GM21723 (cell line): ENCODE measurements at regions not wholly inside any gene's neighbourhood (a gene's known extent, or its start where the extent isn't known, plus 50 kb on each side); places are given as distances from the start of the nearest gene placed in this dataset.

Source experiments
- ATAC-seq: cut with Tn5 transposase; IDR thresholded peaks from one replicate; pipeline ENCODE4 v1.9.1; 2021; ENCODE audit warnings: mild to moderate bottlenecking, moderate library complexity; ENCODE audit not compliant: unreplicated experiment

GRCh38 chr13:106178816-106179215, 356.6 kb downstream of the EFNB2 start:
- ATAC-seq: no peak

- ATAC-seq: no peak
Observed at GRCh38 chr13:106177146-106177545, 358.3 kb downstream of the EFNB2 start.

GRCh38 chr13:106176117-106176516, 359.3 kb downstream of the EFNB2 start:
- no peak for ATAC-seq

GRCh38 chr13:106173891-106174610, 361.4 kb downstream of the EFNB2 start:
- ATAC-seq: no peak

- no peak for ATAC-seq
Observed at GRCh38 chr13:106173346-106173745, 362.1 kb downstream of the EFNB2 start.

GRCh38 chr13:106172176-106172905, 363.1 kb downstream of the EFNB2 start:
- ATAC-seq: no peak

GRCh38 chr13:106163426-106163825, 372.0 kb downstream of the EFNB2 start:
- ATAC-seq: no peak

GRCh38 chr13:106161146-106161545, 374.3 kb downstream of the EFNB2 start:
- no peak for ATAC-seq

GRCh38 chr13:106159295-106160195, 375.9 kb downstream of the EFNB2 start:
- no peak for ATAC-seq

GRCh38 chr13:106156468-106156867, 379.0 kb downstream of the EFNB2 start:
- ATAC-seq: no peak

GRCh38 chr13:106155411-106155810, 380.1 kb downstream of the EFNB2 start:
- no peak for ATAC-seq

- ATAC-seq: no peak
Observed at GRCh38 chr13:106153876-106154275, 381.6 kb downstream of the EFNB2 start.

- no peak for ATAC-seq
Observed at GRCh38 chr13:106153041-106153440, 382.4 kb downstream of the EFNB2 start.

GRCh38 chr13:106152047-106152446, 383.4 kb downstream of the EFNB2 start:
- ATAC-seq: no peak

- ATAC-seq: no peak
Observed at GRCh38 chr13:106151056-106151699, 384.3 kb downstream of the EFNB2 start.

GRCh38 chr13:106145997-106146864, 389.2 kb downstream of the EFNB2 start:
- ATAC-seq: no peak

GRCh38 chr13:106145070-106145469, 390.4 kb downstream of the EFNB2 start:
- ATAC-seq: no peak

- no peak for ATAC-seq
Observed at GRCh38 chr13:106143930-106144709, 391.3 kb downstream of the EFNB2 start.

GRCh38 chr13:106143392-106143791, 392.1 kb downstream of the EFNB2 start:
- no peak for ATAC-seq
